Tibial nerve (tissue), 4 donors: ENCODE measurements at regions not wholly inside any gene's neighbourhood (a gene's known extent, or its start where the extent isn't known, plus 50 kb on each side); places are given as distances from the start of the nearest gene placed in this dataset.

Source experiments
- CTCF ChIP-seq, 5 experiments: fragments of 200-600 bp in 3 of 5; fragments of 450-650 bp in 2 of 5; sonication (generic) in 3 of 5; IDR thresholded peaks; one replicate each; pipeline ENCODE4 v1.5.1; 2016 to 2019; ENCODE audit warnings: antibody characterized with exemption in 5 of 5, mild to moderate bottlenecking in 3 of 5, moderate library complexity in 2 of 5
- EP300 ChIP-seq, 2 donors: sonication (generic); formaldehyde crosslinking; IDR thresholded peaks; one replicate each; pipeline ENCODE4 v1.6.1; 2017; ENCODE audit warnings: antibody characterized with exemption in 2 of 2, mild to moderate bottlenecking in 1 of 2
- POLR2A ChIP-seq, 2 donors: fragments of 450-650 bp; IDR thresholded peaks; one replicate each; pipeline ENCODE4 v1.6.1; 2017; ENCODE audit warnings: antibody characterized with exemption in 2 of 2, mild to moderate bottlenecking in 2 of 2, moderate library complexity in 2 of 2

- TF ChIP-seq CTCF (IDR thresholded peaks at IDR 0.05) = no peak
- TF ChIP-seq POLR2A (IDR thresholded peaks at IDR 0.05) = no peak
- no peak for TF ChIP-seq EP300 (IDR thresholded peaks at IDR 0.05)
Observed at GRCh38 chr18:29883114-29883513, 1159.4 kb downstream of the DSC3 start.
